Mucosa of rectum (tissue), 2 donors: ENCODE measurements at regions not wholly inside any gene's neighbourhood (a gene's known extent, or its start where the extent isn't known, plus 50 kb on each side); places are given as distances from the start of the nearest gene placed in this dataset.
A peak's percentile ranks its signal among the peaks of the same experiment; 100 is the strongest.

ENCODE experiments used
- H3K27ac ChIP-seq, 2 donors: one replicate each; pipeline ENCODE4 v1.7.0; 2013; ENCODE audit warnings: inconsistent platforms in 2 of 2, low read depth in 2 of 2, low read length in 2 of 2
- H3K27me3 ChIP-seq, 2 donors: one replicate each; pipeline ENCODE4 v1.7.0; 2013; ENCODE audit warnings: low read length in 2 of 2; ENCODE audit not compliant: control insufficient read depth in 2 of 2, insufficient read depth in 2 of 2
- H3K36me3 ChIP-seq, 2 donors: one replicate each; pipeline ENCODE4 v1.7.0; 2013; ENCODE audit warnings: low read length in 2 of 2; ENCODE audit not compliant: control insufficient read depth in 2 of 2, insufficient read depth in 2 of 2
- H3K4me1 ChIP-seq, 2 donors: one replicate each; pipeline ENCODE4 v1.7.0; 2013; ENCODE audit warnings: low read length in 2 of 2, mild to moderate bottlenecking in 1 of 2; ENCODE audit not compliant: control insufficient read depth in 2 of 2, insufficient read depth in 2 of 2
- H3K4me3 ChIP-seq, 2 donors: one replicate each; pipeline ENCODE4 v1.7.0; 2013; ENCODE audit warnings: low read length in 2 of 2
- H3K9ac ChIP-seq, 2 donors: one replicate each; pipeline ENCODE4 v1.7.0; 2013; ENCODE audit warnings: low read length in 2 of 2, low read depth in 1 of 2, mild to moderate bottlenecking in 1 of 2
- H3K9me3 ChIP-seq, 2 donors: one replicate each; pipeline ENCODE4 v1.7.0; 2013; ENCODE audit warnings: low read length in 2 of 2; ENCODE audit not compliant: control insufficient read depth in 2 of 2
- donor health status: healthy.
- donor health status: Normal muscosa, but diverticular disease.

DNA sequence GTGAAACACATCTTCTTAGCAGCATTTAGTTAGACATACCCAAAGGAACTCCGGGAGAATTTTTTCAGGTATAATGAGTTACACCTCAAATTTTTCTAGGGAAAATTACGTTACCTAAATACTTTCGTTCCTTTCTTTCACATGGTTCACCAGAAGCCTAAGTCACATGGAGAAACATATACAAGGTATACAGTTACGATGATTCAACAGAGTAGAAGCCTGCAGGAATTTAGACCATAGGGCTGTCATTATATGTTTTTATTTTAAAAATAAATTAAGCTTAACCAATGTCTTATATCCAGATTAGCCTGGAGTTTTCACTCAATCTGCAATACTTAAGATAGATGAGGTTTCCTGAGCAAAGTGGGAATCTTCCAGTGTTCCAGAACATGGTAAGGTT lies 549.5 kb upstream of the JARID2 start:
- H3K36me3 ChIP-seq, result no peaks in the 10 kb centered on the region
- no peaks in the 10 kb centered on the region for H3K27me3 ChIP-seq
- H3K9me3 ChIP-seq, result no peaks in the 10 kb centered on the region
- no peak overlapping the region for H3K4me3 ChIP-seq
- H3K9ac ChIP-seq, result no peak overlapping the region
- no peaks in the 10 kb centered on the region for H3K4me1 ChIP-seq
- no peak overlapping the region for H3K27ac ChIP-seq

DNA sequence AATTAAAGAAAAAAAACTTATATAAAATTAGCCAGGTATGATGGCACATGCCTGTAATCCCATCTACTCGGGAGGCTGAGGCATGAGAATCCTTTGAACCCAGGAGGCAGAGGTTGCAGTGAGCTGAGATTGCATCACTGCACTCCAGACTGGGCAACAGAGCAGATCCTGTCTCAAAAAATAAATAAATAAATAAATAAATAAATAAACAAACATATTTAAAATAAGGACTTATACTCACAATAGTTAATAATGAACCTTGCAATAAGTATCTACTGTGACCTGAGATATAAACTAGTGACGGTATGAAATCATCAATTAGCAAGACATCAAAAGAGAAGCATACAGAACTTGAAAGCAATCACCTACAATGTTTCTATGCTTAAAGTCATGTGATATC lies 548.4 kb upstream of the JARID2 start:
- Histone ChIP-seq H3K27me3 (no peaks in the 10 kb centered on the region), H3K4me3 (no peak overlapping the region), H3K36me3 (no peaks in the 10 kb centered on the region), H3K9me3 (no peaks in the 10 kb centered on the region), H3K4me1 (no peaks in the 10 kb centered on the region), H3K9ac (no peak overlapping the region), H3K27ac (no peak overlapping the region)

DNA sequence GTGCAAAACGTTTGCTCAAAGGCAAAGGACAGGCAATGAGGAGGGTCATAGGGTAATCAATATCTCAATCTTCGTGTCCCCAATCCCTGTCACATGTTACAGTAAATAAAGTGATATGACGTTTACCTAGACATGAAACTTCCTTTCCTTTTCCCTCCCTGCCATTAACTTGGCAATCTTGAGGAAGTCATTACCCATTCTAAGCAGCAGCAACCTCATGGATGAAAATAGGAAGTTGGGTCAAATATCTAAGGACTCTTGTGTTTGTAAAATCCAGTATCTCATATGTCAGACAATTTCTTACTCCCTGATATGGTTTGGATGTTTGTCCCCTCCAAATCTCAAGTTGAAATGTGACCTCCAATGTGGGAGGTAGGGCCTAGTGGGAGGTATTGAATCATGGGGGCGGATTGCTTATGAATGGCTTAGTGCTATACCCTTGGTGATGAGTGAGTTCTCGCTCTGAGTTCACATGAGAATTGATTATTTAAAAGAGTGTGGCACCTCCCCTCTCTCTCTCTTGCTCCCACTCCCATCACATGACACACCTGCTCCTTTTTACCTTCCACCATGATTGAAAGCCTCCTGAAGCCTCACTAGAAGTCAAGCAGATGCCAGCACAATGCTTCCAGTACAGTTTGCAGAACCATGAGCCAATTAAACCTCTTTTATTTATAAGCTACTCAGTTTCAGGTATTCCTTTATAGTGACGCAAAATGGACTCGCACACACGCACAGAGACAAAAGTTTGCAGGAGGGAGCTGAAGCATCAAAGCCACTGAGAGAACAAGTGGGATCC lies 545.9 kb upstream of the JARID2 start:
- no peak overlapping the region for H3K9ac ChIP-seq
- H3K27me3 ChIP-seq, result no peaks in the 10 kb centered on the region
- no peaks in the 10 kb centered on the region for H3K36me3 ChIP-seq
- H3K27ac ChIP-seq, result no peak overlapping the region
- no peaks in the 10 kb centered on the region for H3K9me3 ChIP-seq
- no peak overlapping the region for H3K4me3 ChIP-seq
- no peaks in the 10 kb centered on the region for H3K4me1 ChIP-seq

DNA sequence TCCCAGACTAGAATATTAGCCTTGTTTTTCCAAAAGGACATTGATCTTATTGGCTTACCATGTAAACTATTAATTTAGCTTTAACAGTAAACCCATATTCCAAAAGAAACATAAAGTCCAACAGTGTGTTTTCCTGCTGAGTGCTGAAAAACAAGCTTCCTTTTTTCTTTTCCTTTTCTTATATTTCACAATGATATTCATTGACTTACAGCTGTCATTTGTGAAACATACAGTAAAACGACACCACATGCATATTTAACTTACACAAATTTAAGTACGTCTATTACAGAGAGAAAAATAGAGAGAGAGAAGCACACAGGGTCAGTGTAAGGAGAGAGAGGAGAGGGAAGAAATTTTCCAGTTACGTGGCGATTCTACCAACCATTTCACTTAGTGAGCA lies 543.9 kb upstream of the JARID2 start:
- no peaks in the 10 kb centered on the region for H3K36me3 ChIP-seq
- H3K9ac ChIP-seq, result no peak overlapping the region
- no peaks in the 10 kb centered on the region for H3K4me1 ChIP-seq
- H3K27ac ChIP-seq, result no peak overlapping the region
- no peak overlapping the region for H3K4me3 ChIP-seq
- H3K27me3 ChIP-seq, result no peaks in the 10 kb centered on the region
- no peaks in the 10 kb centered on the region for H3K9me3 ChIP-seq

DNA sequence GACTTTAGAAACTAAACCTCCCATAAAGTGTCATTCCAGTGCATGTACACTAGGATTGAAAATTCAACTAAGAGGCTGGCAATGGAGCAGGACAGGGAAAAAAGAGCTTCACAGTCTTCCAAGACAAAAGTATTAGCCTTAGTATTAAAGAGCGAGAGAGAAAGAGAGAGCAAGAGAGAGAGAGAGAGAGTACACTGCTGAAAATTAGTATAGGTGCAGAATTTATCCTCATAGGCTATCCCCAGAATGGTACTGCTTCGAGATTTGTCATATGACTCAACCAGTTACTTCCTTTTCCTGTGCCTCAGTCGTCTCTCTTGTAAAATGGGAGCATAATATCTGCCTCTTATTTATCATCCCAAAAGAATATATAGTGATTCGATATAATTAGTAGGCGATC lies 543.2 kb upstream of the JARID2 start:
- no peaks in the 10 kb centered on the region for H3K9me3 ChIP-seq
- H3K27ac ChIP-seq, result no peak overlapping the region
- no peaks in the 10 kb centered on the region for H3K27me3 ChIP-seq
- H3K4me1 ChIP-seq, result no peaks in the 10 kb centered on the region
- no peak overlapping the region for H3K4me3 ChIP-seq
- H3K9ac ChIP-seq, result no peak overlapping the region
- H3K36me3 ChIP-seq, result no peaks in the 10 kb centered on the region

DNA sequence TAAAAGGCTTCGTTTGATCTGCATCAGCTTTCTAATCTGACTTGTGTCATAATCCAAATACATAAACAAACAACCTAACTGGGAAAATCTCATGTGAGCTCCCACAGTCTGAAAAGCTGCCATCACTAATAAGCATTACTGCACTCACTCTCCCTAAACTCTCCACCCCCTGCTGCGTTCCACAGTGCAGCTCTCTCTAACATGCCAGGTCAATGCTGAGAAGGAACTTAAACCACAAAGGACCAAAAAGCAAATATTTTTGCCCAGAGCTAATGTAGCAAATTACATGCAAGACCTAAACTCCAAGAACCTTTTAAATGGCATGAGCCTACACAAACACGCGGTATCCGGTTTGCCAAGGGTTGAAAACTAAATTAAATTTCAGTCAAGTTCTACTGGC lies 542.3 kb upstream of the JARID2 start:
- Histone ChIP-seq H3K9me3 (no peaks in the 10 kb centered on the region), H3K36me3 (no peaks in the 10 kb centered on the region), H3K27ac (no peak overlapping the region), H3K9ac (no peak overlapping the region), H3K27me3 (no peaks in the 10 kb centered on the region), H3K4me1 (no peaks in the 10 kb centered on the region), H3K4me3 (no peak overlapping the region)

DNA sequence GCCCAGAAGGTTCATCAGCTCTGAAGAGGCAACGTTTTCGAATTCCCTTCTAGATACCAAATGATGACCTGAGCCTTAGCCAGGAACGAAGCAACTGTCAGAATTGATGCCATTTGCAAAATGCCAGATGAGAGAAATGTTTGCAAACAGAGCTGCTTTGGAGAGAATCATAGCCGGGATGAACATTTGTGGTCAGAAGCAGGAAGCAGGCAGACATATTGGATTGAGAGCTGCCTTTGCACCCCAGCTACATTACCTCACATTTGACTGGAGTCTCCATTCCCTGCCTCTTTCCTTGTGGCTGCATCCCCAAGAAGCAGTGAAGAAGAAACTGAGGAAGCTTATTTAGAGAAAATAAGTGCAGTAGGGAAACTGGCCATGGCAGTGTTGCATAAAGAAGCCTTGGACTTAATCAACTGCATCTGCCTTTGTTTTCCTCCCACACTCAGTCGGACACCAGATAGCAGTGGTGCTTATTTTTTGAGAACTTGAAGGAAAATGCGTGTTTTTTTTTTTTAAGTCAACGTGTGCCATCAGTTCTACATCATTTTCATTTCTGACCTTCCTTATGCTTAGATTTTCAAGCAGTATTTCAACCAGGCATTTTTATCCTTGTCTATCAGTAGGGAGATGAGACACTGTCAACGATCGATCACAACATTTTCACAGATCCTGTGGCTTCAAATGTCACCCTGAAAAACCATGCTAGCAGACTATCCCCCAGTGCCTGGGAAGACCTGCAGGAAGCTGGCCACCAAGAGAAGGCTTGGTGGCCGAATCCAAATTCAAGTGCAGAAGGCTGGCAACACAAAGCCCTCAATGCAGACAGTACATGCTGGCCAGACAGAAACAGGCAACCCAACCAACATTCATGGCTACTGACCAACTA lies 541.2 kb upstream of the JARID2 start:
- no peaks in the 10 kb centered on the region for H3K27me3 ChIP-seq
- H3K9ac ChIP-seq, result no peak overlapping the region
- no peaks in the 10 kb centered on the region for H3K36me3 ChIP-seq
- H3K4me3 ChIP-seq, result no peak overlapping the region
- no peaks in the 10 kb centered on the region for H3K9me3 ChIP-seq
- no peak overlapping the region for H3K27ac ChIP-seq
- no peaks in the 10 kb centered on the region for H3K4me1 ChIP-seq

DNA sequence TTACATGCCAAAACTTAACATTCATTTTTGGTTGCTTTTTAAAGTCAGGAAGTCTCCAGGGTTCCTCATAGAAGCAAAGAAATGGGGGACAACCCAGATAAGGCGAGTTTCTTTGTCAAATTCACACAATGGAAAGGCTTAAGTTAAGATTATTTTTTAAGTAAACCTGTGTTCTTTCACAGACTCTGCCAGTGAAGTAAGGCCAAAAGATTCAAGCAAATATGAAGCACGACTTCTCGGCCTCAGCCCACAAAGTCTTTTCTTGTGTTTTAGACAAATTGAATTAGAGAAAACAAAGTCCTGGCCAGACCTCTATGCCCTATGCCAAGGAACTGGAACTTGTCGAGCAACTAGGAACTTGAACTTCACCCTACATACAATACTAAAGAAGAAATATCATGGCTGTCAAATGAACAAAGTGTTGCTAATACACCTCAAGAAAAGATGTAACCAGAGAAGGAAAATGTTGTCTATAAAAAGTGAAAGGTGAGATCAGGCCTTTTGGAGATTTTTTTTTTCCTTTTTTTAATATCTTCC lies 540.0 kb upstream of the JARID2 start:
- Histone ChIP-seq H3K27ac (no peak overlapping the region), H3K27me3 (no peaks in the 10 kb centered on the region), H3K4me3 (no peak overlapping the region), H3K9me3 (no peaks in the 10 kb centered on the region), H3K9ac (no peak overlapping the region), H3K4me1 (no peaks in the 10 kb centered on the region), H3K36me3 (no peaks in the 10 kb centered on the region)

DNA sequence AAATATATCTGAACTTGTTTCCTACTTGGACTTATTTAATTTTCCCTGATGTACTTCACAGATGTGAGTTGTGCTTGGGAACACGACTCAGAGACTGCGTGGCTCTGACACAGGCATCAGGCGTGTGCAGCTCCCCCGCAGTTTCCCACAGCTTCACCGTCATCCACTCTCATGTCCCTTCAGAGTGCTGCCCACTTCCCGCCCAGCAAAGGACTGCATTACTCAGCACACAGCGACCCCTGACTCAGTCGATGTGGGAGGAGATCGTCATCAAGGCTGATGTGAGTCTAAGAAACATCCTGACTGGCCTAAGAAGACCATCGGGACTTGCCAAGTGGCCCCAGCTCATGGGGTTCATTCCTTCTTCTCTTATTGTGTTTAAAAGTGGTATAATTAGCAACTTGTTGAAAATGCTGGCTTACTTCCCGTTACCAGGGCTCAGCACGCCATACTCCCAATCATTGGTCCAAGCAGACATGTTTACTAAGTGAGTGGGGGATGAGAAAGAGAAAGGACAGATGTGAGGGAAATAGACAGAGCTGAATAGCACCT lies 539.4 kb upstream of the JARID2 start:
- Histone ChIP-seq H3K27me3 (no peaks in the 10 kb centered on the region), H3K27ac (no peak overlapping the region), H3K4me1 (peaks cover 0 to 2% of the 10 kb centered on the region in 2 donors), H3K36me3 (no peaks in the 10 kb centered on the region), H3K4me3 (no peak overlapping the region), H3K9ac (peak overlapping the region in 1 of 2 donors; percentile 18), H3K9me3 (no peaks in the 10 kb centered on the region)

DNA sequence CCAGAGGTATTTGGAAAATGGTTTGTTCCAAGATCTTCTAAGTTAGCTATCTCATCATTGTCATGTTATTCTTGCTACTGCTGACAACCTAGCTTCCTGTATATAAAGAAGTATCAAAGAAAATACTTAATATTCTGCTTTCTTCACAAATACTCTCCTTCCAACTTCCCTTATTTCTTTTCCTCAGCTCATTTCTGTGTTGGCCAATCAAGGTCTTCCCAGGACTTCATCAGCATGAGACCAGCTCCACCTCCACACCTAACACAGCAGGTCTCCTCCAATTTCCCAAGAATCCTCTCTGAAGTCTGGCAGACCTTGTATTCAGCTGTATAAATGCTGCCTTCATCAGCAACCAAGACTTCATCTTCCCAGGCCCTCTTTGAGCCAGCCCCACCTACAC lies 538.6 kb upstream of the JARID2 start:
- Histone ChIP-seq H3K36me3 (no peaks in the 10 kb centered on the region), H3K27me3 (no peaks in the 10 kb centered on the region), H3K27ac (no peak overlapping the region), H3K4me1 (peaks cover 0 to 2% of the 10 kb centered on the region in 2 donors), H3K9ac (no peak overlapping the region), H3K9me3 (no peaks in the 10 kb centered on the region), H3K4me3 (no peak overlapping the region)
